A549 (cell line): ENCODE measurements at regions not wholly inside any gene's neighbourhood (a gene's known extent, or its start where the extent isn't known, plus 50 kb on each side); places are given as distances from the start of the nearest gene placed in this dataset.

Experiments used
- ATAC-seq, 2 experiments: fragments of 200-7000 bp in 1 of 2; fragments of >200 bp in 1 of 2; cut with Nextera tagmentation in 1 of 2; cut with Tn5 transposase in 1 of 2; 3 replicates each; pipeline versions ENCODE4 v1.8.0 to v1.9.1; 2018 to 2020; ENCODE audit warnings: mild to moderate bottlenecking in 1 of 2, moderate library complexity in 1 of 2
- CTCF ChIA-PET: fragments of 300-600 bp; sonication (Branson Sonifier 250); formaldehyde crosslinking; extraction: SDS; loops from one replicate; lab custom pipeline; 2021; ENCODE audit warnings: antibody characterized with exemption, inconsistent platforms; lab: Yijun Ruan, JAX
- POLR2A ChIA-PET: fragments of 350-600 bp; formaldehyde crosslinking; extraction: SDS; loops from one replicate; lab custom pipeline; 2021; ENCODE audit warnings: antibody characterized with exemption, inconsistent platforms; lab: Yijun Ruan, JAX
- DNase-seq, 2 experiments: peaks; one replicate each; pipeline versions ENCODE4 v3.0.0 to v3.0.0-alpha.2; 2011 to 2016; ENCODE audit warnings: low read depth in 1 of 2, low spot score in 1 of 2
- FAIRE-seq: peaks from 2 replicates; lab custom pipeline; 2011; peaks lifted over from hg19 to GRCh38; lab: Jason Lieb, UNC
- H3K27ac ChIP-seq, 2 experiments: fragments of >200 bp; sonication (Bioruptor Twin); formaldehyde crosslinking; 3 replicates each; pipeline ENCODE4 v1.5.1; 2016 to 2017
- H3K4me1 ChIP-seq: fragments of >200 bp; sonication (Bioruptor Twin); formaldehyde crosslinking; 3 replicates; pipeline ENCODE4 v1.6.1; 2016
- H3K4me2 ChIP-seq: fragments of >200 bp; sonication (Bioruptor Twin); formaldehyde crosslinking; 3 replicates; pipeline ENCODE4 v1.6.1; 2016
- H3K4me3 ChIP-seq: fragments of >200 bp; sonication (Bioruptor Twin); formaldehyde crosslinking; 3 replicates; pipeline ENCODE4 v1.5.1; 2016
- H3K9me3 ChIP-seq: fragments of >200 bp; sonication (Bioruptor Twin); formaldehyde crosslinking; 3 replicates; pipeline ENCODE4 v1.6.1; 2016
- EP300 ChIP-seq, 2 experiments: fragments of >200 bp; sonication (Bioruptor Twin); formaldehyde crosslinking; IDR thresholded peaks; 2 replicates in 1 of 2; 3 replicates in 1 of 2; pipeline ENCODE4 v1.6.1; 2016 to 2017
- FOSB ChIP-seq: fragments of 250-450 bp; sonication (Bioruptor Pico); IDR thresholded peaks from 2 replicates; pipeline ENCODE4 v1.5.0; 2020; ENCODE audit warnings: mild to moderate bottlenecking, moderate library complexity
- GATA3 ChIP-seq: IDR thresholded peaks from 2 replicates; pipeline ENCODE4 v1.6.1; 2012; ENCODE audit warnings: borderline replicate concordance
- HOXA7 ChIP-seq: fragments of 250-450 bp; sonication (Bioruptor Pico); IDR thresholded peaks from 2 replicates; pipeline ENCODE4 v1.5.0; 2020; ENCODE audit warnings: mild to moderate bottlenecking, moderate library complexity
- HOXB5 ChIP-seq: fragments of 250-450 bp; sonication (Bioruptor Pico); IDR thresholded peaks from 2 replicates; pipeline ENCODE4 v1.5.0; 2020; ENCODE audit warnings: mild to moderate bottlenecking, moderate library complexity
- JUN ChIP-seq, 2 experiments: fragments of >200 bp; sonication (Bioruptor Twin); formaldehyde crosslinking; IDR thresholded peaks; 2 replicates in 1 of 2; 3 replicates in 1 of 2; pipeline ENCODE4 v1.6.1; 2016 to 2017
- KDM5A ChIP-seq: fragments of 200-600 bp; sonication (generic); IDR thresholded peaks from 2 replicates; pipeline ENCODE4 v1.6.1; 2016; ENCODE audit warnings: antibody characterized with exemption, mild to moderate bottlenecking
- MAFK ChIP-seq: fragments of 450-650 bp; IDR thresholded peaks from 2 replicates; pipeline ENCODE4 v1.6.1; 2014; ENCODE audit not compliant: partially characterized antibody
- MAZ ChIP-seq: fragments of 150-350 bp; IDR thresholded peaks from 2 replicates; pipeline ENCODE4 v1.6.1; 2014; ENCODE audit warnings: antibody characterized with exemption, low read depth, low read length, borderline replicate concordance
- MYC ChIP-seq: IDR thresholded peaks from 2 replicates; pipeline ENCODE4 v1.6.1; 2012; ENCODE audit warnings: mild to moderate bottlenecking, inconsistent platforms, low read length, improper control_type of control experiment, borderline replicate concordance
- NFE2L2 ChIP-seq: fragments of 150-350 bp; conservative IDR thresholded peaks from 2 replicates; pipeline ENCODE4 v1.6.1; 2014; ENCODE audit warnings: low read length
- NPAS2 ChIP-seq: fragments of 250-450 bp; sonication (Bioruptor Pico); IDR thresholded peaks from 2 replicates; pipeline ENCODE4 v1.8.0; 2022; ENCODE audit warnings: mild to moderate bottlenecking, moderate library complexity, borderline replicate concordance
- POLR2AphosphoS2 ChIP-seq: conservative IDR thresholded peaks from 2 replicates; pipeline ENCODE4 v1.6.1; 2012; ENCODE audit warnings: low read length, improper control_type of control experiment, inconsistent platforms
- RARB ChIP-seq: fragments of 250-450 bp; sonication (Bioruptor Pico); IDR thresholded peaks from 2 replicates; pipeline ENCODE4 v1.8.0; 2021; ENCODE audit warnings: mild to moderate bottlenecking, moderate library complexity
- RFX5 ChIP-seq: fragments of 450-650 bp; IDR thresholded peaks from 2 replicates; pipeline ENCODE4 v1.7.1; 2014; ENCODE audit warnings: antibody characterized with exemption, mild to moderate bottlenecking, moderate library complexity
- SMC3 ChIP-seq: fragments of >200 bp; sonication (Bioruptor Twin); formaldehyde crosslinking; IDR thresholded peaks from 3 replicates; pipeline ENCODE4 v1.6.1; 2018; ENCODE audit warnings: inconsistent platforms
- TP53 ChIP-seq: fragments of 250-450 bp; sonication (Bioruptor Pico); IDR thresholded peaks from 2 replicates; pipeline ENCODE4 v1.5.0; 2021; ENCODE audit warnings: mild to moderate bottlenecking, moderate library complexity
- WGBS: methylation state at CpG from one replicate; pipeline ENCODE4 v1.1.6; 2017; ENCODE audit errors: missing lambda C conversion rate; 5-methylcytosine and 5-hydroxymethylcytosine counted together
- TF ChIP-seq, protein P1 (sequence below): fragments of 250-450 bp; sonication (Bioruptor Pico); IDR thresholded peaks from 2 replicates; pipeline ENCODE4 v1.5.0; 2020; ENCODE audit warnings: low read depth, mild to moderate bottlenecking, moderate library complexity
- TF ChIP-seq, protein P2 (sequence below): fragments of 200-600 bp; sonication (generic); IDR thresholded peaks from 2 replicates; pipeline ENCODE4 v1.6.1; 2016; ENCODE audit warnings: antibody characterized with exemption, mild to moderate bottlenecking, moderate library complexity
- TF ChIP-seq, protein P3 (sequence below): fragments of >200 bp; sonication (Bioruptor Twin); formaldehyde crosslinking; IDR thresholded peaks from 3 replicates; pipeline ENCODE4 v1.6.1; 2016
- TF ChIP-seq, protein P4 (sequence below): IDR thresholded peaks from 2 replicates; pipeline ENCODE4 v1.6.1; 2012; ENCODE audit warnings: low read depth, borderline replicate concordance
- TF ChIP-seq, protein P5 (sequence below): IDR thresholded peaks from 2 replicates; pipeline ENCODE4 v1.6.1; 2012
- TF ChIP-seq, protein P6 (sequence below): fragments of >200 bp; sonication (Bioruptor Twin); formaldehyde crosslinking; IDR thresholded peaks from 3 replicates; pipeline ENCODE4 v1.5.1; 2016

DNA sequence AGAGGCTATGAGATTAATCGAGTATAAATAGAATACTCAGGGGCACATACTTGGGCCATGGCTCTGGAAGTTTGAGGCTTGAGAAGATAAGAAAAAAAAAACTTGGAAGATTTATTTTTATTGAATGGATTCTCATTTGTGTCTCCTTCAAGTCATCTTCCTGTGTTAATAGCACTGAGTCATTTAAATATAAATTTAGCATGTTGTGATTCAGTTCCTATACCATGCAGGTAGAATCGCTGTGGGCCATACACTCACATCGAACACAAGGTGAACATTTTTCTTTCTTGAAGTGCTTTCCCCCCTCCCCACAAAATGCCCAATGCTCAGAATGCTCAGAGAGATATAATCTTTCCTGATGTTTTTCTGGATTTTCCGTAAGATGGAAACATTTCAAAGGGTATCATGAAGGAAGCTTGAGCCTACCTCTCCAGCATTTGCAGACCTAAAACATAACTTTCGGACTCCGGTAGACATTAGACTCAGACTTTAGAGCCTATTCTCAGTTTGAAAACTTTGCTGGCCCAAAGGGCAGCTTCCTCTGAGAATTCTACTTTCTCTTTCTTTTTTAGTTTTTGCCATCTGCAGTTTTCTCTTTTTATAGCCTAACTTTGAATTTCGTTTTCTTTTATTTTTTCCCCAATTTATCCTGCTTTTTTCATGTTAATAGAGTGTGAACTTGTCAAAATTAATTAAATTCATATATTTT, 737.6 kb upstream of the NUDT12 start:
- WGBS: 46% methylated on average over 7 of the region's 7 CpGs
- no peak for ATAC-seq
- DNase-seq: no peak
- Histone ChIP-seq H3K4me1 (no peaks in the 10 kb centered on the region), H3K9me3 (no peaks in the 10 kb centered on the region), H3K4me2 (no peak overlapping the region), H3K27ac (no peak overlapping the region), H3K4me3 (no peak overlapping the region)
- no peak for FAIRE-seq
- POLR2A ChIA-PET: no interaction called here
- TF ChIP-seq KDM5A (no peak), JUN (IDR thresholded peaks at IDR 0.05) (no peak), NFE2L2 (no peak), NPAS2 (CRISPR knock-in tag) (no peak), TP53 (no peak), RARB (CRISPR knock-in tag) (no peak), RFX5 (no peak), MYC (no peak), HOXB5 (no peak), HOXA7 (no peak), SMC3 (no peak), EP300 (IDR thresholded peaks at IDR 0.05) (no peak), POLR2AphosphoS2 (no peak), MAZ (no peak)
- TF ChIP-seq, protein P1, sequence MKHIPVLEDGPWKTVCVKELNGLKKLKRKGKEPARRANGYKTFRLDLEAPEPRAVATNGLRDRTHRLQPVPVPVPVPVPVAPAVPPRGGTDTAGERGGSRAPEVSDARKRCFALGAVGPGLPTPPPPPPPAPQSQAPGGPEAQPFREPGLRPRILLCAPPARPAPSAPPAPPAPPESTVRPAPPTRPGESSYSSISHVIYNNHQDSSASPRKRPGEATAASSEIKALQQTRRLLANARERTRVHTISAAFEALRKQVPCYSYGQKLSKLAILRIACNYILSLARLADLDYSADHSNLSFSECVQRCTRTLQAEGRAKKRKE (CRISPR knock-in tag): no peak
- TF ChIP-seq, protein P2, sequence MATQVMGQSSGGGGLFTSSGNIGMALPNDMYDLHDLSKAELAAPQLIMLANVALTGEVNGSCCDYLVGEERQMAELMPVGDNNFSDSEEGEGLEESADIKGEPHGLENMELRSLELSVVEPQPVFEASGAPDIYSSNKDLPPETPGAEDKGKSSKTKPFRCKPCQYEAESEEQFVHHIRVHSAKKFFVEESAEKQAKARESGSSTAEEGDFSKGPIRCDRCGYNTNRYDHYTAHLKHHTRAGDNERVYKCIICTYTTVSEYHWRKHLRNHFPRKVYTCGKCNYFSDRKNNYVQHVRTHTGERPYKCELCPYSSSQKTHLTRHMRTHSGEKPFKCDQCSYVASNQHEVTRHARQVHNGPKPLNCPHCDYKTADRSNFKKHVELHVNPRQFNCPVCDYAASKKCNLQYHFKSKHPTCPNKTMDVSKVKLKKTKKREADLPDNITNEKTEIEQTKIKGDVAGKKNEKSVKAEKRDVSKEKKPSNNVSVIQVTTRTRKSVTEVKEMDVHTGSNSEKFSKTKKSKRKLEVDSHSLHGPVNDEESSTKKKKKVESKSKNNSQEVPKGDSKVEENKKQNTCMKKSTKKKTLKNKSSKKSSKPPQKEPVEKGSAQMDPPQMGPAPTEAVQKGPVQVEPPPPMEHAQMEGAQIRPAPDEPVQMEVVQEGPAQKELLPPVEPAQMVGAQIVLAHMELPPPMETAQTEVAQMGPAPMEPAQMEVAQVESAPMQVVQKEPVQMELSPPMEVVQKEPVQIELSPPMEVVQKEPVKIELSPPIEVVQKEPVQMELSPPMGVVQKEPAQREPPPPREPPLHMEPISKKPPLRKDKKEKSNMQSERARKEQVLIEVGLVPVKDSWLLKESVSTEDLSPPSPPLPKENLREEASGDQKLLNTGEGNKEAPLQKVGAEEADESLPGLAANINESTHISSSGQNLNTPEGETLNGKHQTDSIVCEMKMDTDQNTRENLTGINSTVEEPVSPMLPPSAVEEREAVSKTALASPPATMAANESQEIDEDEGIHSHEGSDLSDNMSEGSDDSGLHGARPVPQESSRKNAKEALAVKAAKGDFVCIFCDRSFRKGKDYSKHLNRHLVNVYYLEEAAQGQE: no peak
- TF ChIP-seq, protein P3, sequence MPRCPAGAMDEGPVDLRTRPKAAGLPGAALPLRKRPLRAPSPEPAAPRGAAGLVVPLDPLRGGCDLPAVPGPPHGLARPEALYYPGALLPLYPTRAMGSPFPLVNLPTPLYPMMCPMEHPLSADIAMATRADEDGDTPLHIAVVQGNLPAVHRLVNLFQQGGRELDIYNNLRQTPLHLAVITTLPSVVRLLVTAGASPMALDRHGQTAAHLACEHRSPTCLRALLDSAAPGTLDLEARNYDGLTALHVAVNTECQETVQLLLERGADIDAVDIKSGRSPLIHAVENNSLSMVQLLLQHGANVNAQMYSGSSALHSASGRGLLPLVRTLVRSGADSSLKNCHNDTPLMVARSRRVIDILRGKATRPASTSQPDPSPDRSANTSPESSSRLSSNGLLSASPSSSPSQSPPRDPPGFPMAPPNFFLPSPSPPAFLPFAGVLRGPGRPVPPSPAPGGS: no peak
- TF ChIP-seq, protein P4, sequence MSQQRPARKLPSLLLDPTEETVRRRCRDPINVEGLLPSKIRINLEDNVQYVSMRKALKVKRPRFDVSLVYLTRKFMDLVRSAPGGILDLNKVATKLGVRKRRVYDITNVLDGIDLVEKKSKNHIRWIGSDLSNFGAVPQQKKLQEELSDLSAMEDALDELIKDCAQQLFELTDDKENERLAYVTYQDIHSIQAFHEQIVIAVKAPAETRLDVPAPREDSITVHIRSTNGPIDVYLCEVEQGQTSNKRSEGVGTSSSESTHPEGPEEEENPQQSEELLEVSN: no peak
- TF ChIP-seq, protein P5, sequence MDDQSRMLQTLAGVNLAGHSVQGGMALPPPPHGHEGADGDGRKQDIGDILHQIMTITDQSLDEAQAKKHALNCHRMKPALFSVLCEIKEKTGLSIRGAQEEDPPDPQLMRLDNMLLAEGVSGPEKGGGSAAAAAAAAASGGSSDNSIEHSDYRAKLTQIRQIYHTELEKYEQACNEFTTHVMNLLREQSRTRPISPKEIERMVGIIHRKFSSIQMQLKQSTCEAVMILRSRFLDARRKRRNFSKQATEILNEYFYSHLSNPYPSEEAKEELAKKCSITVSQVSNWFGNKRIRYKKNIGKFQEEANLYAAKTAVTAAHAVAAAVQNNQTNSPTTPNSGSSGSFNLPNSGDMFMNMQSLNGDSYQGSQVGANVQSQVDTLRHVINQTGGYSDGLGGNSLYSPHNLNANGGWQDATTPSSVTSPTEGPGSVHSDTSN: no peak
- CTCF ChIA-PET: interaction anchor here (0.6 kb wide), 1 partner anchor 1516 kb away, joined by 3 read pairs; no protein-coding TSS in a partner anchor

DNA sequence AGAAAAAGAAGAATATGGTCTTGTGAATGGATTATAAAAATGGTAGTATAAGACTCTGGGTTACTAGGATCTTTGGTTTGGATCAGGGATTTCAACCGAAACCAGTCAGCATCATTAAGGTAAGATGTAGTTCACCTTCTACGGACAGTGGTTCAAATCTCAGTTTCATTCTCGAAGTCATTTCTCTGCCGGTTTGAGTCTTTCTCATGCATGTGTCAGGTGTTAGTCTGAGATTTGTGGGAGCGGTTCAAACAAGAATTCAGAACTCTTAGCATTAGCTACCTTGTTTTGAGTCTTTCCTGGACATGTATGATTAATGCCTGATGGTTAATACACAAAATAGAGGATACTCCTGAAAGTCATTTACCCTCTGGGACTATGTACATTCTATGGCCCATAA, 735.9 kb upstream of the NUDT12 start:
- H3K4me1 ChIP-seq: no peaks in the 10 kb centered on the region
- DNase-seq: no peak
- ATAC-seq: no peak
- no peak overlapping the region for H3K27ac ChIP-seq
- FAIRE-seq: no peak
- TF ChIP-seq MAFK (no peak), GATA3 (no peak), FOSB (CRISPR knock-in tag) (no peak)
- TF ChIP-seq, protein P6, sequence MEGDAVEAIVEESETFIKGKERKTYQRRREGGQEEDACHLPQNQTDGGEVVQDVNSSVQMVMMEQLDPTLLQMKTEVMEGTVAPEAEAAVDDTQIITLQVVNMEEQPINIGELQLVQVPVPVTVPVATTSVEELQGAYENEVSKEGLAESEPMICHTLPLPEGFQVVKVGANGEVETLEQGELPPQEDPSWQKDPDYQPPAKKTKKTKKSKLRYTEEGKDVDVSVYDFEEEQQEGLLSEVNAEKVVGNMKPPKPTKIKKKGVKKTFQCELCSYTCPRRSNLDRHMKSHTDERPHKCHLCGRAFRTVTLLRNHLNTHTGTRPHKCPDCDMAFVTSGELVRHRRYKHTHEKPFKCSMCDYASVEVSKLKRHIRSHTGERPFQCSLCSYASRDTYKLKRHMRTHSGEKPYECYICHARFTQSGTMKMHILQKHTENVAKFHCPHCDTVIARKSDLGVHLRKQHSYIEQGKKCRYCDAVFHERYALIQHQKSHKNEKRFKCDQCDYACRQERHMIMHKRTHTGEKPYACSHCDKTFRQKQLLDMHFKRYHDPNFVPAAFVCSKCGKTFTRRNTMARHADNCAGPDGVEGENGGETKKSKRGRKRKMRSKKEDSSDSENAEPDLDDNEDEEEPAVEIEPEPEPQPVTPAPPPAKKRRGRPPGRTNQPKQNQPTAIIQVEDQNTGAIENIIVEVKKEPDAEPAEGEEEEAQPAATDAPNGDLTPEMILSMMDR: no peak
- H3K9me3 ChIP-seq: no peaks in the 10 kb centered on the region
- CTCF ChIA-PET: no interaction called here
- WGBS: 69% methylated on average over 5 of the region's 5 CpGs
- POLR2A ChIA-PET: no interaction called here
- H3K4me3 ChIP-seq: no peak overlapping the region
- H3K4me2 ChIP-seq: no peak overlapping the region
